AG09309 (cell line): ENCODE measurements at regions not wholly inside any gene's neighbourhood (a gene's known extent, or its start where the extent isn't known, plus 50 kb on each side); places are given as distances from the start of the nearest gene placed in this dataset.
"Not testable (repeated sequence)": the region's sequence is repeated elsewhere in the genome, so short reads cannot be mapped to it uniquely, and the experiment has no call there.

Experiments
- DNase-seq: peaks from one replicate; pipeline ENCODE4 v3.0.0-alpha.2; 2010; ENCODE audit warnings: low read depth
- H3K4me3 ChIP-seq: 2 replicates; pipeline ENCODE4 v1.5.1; 2011; ENCODE audit warnings: mild to moderate bottlenecking, low read depth, low read length, moderate library complexity; ENCODE audit not compliant: control insufficient read depth
- TF ChIP-seq, protein P1 (sequence below): IDR thresholded peaks from 2 replicates; pipeline ENCODE4 v1.5.1; 2011; ENCODE audit warnings: mild to moderate bottlenecking, low read depth, low read length, inconsistent platforms; ENCODE audit not compliant: insufficient read depth, control insufficient read depth; ENCODE audit errors: missing control alignments

DNA sequence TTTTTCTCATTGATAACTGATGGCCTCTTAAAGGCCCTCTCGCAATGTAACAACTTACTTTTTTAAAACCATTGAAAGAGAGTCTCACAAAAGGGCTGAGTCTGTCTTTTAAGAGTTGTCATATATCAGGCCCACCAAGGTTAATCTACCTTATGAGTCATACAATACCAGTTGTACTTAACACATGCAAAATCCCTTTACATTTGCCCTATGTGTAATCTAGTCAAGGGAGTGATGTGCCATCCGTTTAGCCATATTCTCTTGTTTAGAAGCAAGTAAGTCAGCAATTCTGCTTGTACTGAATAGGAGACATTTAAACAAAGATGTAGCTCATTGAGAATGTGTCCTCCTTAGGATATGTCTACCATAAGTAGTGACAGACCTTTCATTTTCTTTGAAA lies 143.7 kb downstream of the TENT5A start:
- no peak for DNase-seq
- TF ChIP-seq, protein P1, sequence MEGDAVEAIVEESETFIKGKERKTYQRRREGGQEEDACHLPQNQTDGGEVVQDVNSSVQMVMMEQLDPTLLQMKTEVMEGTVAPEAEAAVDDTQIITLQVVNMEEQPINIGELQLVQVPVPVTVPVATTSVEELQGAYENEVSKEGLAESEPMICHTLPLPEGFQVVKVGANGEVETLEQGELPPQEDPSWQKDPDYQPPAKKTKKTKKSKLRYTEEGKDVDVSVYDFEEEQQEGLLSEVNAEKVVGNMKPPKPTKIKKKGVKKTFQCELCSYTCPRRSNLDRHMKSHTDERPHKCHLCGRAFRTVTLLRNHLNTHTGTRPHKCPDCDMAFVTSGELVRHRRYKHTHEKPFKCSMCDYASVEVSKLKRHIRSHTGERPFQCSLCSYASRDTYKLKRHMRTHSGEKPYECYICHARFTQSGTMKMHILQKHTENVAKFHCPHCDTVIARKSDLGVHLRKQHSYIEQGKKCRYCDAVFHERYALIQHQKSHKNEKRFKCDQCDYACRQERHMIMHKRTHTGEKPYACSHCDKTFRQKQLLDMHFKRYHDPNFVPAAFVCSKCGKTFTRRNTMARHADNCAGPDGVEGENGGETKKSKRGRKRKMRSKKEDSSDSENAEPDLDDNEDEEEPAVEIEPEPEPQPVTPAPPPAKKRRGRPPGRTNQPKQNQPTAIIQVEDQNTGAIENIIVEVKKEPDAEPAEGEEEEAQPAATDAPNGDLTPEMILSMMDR = no peak
- no peak overlapping the region for H3K4me3 ChIP-seq

DNA sequence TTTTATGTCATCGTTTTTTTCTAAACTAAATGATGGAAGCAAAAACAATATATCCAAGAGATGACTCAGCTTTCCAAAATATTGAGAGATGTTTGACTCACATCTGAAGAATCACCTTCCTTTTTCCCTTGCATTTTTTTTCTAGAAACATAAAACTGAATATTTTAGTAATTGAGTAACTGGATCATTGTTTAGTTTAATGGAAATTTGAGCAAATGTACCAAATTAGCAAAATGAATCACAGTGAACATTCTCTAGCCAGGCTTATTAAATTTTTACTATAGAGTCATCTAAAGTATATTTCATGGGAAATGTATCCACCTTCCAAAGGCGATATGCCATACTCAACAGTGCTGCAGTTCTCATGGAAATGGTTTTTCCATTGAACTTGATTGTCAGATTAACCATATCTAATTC lies 145.5 kb downstream of the TENT5A start:
- DNase-seq = peak; percentile 62
- TF ChIP-seq, protein P1 = no peak
- no peak overlapping the region for H3K4me3 ChIP-seq

DNA sequence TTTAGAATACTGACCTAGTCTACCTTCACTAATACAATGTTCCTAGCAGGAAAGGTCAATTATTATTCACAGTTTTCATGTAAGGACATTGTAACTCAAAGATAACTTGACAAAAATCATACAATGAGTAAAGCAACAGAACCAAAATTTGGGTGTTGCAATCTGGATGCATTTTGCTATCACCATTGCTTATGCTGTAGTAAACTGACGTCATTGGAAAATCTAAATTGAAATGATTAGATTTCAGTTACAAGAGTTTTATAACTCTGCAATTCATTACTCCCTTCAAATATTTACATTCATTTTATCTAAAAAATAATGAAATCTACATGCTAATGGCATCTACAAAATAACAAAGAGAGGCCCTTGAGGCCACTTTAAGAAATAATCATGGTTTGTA lies 147.0 kb downstream of the TENT5A start:
- no peak for DNase-seq
- no peak overlapping the region for H3K4me3 ChIP-seq
- TF ChIP-seq, protein P1 = no peak

DNA sequence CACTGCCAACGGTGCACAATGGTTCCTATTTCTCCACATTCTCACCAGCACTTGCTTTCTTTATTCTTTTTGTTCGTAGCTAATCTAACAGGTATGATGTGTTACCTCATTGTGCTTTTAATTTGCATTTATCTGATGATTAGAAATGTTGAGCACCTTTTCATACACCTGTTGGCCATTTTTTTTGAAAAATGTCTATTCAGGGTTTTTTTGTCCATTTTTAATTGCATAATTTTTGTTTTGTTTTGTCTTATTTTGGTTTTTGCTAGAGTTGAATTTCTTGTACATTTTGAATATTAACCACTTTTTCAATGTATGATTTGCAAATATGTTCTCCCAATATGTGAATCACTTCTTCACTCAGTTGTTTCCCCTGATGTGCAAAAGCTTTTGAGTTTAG lies 150.6 kb downstream of the TENT5A start:
- H3K4me3 ChIP-seq = no peak overlapping the region
- DNase-seq = no peak
- TF ChIP-seq, protein P1 = no peak

DNA sequence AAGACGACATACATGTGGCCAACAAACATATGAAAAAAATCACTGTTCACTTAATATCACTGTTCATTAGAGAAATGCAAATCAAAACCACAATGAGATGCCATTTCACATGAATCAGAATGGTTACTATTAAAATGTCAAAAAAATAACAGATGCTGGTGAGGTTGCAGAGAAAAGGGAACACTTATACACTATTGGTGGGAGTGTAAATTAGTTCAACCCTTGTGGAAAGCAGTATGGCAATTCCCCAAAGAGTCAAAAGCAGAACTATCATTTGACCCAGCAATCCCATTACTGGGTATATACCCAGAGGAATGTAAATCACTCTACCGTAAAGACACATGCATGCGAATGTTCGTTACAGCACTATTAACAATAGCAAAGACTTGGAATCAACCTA lies 152.0 kb downstream of the TENT5A start:
- not testable (repeated sequence) for DNase-seq, H3K4me3 ChIP-seq

DNA sequence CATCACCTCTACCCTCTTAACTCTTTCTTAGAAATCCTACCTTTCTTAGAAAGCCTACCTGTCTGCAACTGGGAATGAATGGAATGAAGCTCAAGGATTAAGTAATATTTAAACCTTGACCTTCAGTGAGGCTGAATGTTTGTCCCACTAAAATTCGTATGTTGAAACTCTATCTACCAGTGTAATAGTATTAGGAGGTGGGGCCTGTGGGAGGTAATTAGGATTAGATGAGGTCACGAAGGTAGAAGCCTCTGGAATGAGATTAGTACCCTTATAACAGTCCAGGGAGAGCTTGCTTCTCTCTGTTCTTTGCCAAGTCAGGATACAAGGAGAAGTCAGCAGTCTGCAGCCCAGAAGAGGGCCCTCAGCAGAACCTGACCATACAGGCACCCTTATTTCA lies 158.0 kb downstream of the TENT5A start:
- DNase-seq = no peak
- no peak overlapping the region for H3K4me3 ChIP-seq
- TF ChIP-seq, protein P1 = no peak

DNA sequence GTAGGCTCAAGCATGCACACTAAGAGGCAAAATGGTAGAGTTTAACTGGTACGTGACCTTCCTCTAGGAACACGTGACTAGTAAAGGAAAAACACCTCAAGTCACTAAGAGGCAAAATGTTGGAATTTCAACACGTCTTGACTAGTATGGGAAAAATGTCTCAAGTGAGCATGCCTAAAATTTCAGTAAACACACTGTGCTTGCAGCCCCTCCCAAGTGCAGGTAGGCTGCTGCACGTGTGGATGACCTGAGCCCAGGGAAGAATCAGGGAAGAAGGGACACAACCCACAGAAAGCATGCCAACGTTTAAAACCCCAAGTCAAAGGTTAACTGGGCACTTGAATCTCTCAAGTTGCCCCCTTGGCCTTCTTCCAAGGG lies 162.2 kb downstream of the TENT5A start:
- H3K4me3 ChIP-seq = no peak overlapping the region
- TF ChIP-seq, protein P1 = no peak
- no peak for DNase-seq
